Activated naive CD8-positive, alpha-beta T cell treated with anti-CD3 and anti-CD28 coated beads, Interleukin-2, amount 50 U/mL, for 24 hours (primary cell): ENCODE measurements at regions not wholly inside any gene's neighbourhood (a gene's known extent, or its start where the extent isn't known, plus 50 kb on each side); places are given as distances from the start of the nearest gene placed in this dataset.
"Not testable (repeated sequence)": the region's sequence is repeated elsewhere in the genome, so short reads cannot be mapped to it uniquely, and the experiment has no call there.

Experiments
- ATAC-seq: fragments of 150-1000 bp; cut with Tn5 transposase; one replicate; pipeline ENCODE4 v1.10.0; 2021
- DNase-seq: peaks from one replicate; pipeline ENCODE4 v3.0.0; 2021
- H3K27ac Mint-ChIP-seq: one replicate; pipeline ENCODE4 v1.8.0; 2021; ENCODE audit warnings: mild to moderate bottlenecking, mixed read lengths
- H3K27me3 Mint-ChIP-seq: one replicate; pipeline ENCODE4 v1.8.0; 2021; ENCODE audit warnings: mixed read lengths
- H3K36me3 Mint-ChIP-seq: one replicate; pipeline ENCODE4 v1.8.0; 2021; ENCODE audit warnings: low read depth, mixed read lengths
- H3K4me1 Mint-ChIP-seq: one replicate; pipeline ENCODE4 v1.8.0; 2021; ENCODE audit warnings: mixed read lengths
- H3K4me3 Mint-ChIP-seq: one replicate; pipeline ENCODE4 v1.8.0; 2021; ENCODE audit warnings: mild to moderate bottlenecking, moderate library complexity, mixed read lengths
- H3K9me3 Mint-ChIP-seq: one replicate; pipeline ENCODE4 v1.8.0; 2021; ENCODE audit warnings: mixed read lengths

GRCh38 chrX:5388087-5388486 is 840.6 kb downstream of the NLGN4X start:
- Mint-ChIP-seq H3K27me3 (no peaks in the 10 kb centered on the region), H3K4me3 (no peak overlapping the region), H3K36me3 (no peaks in the 10 kb centered on the region), H3K4me1 (no peaks in the 10 kb centered on the region), H3K27ac (no peak overlapping the region), H3K9me3 (peaks cover 5% of the 10 kb centered on the region)
- DNase-seq (no peak), ATAC-seq (no peak)

GRCh38 chrX:5380426-5380825 is 848.2 kb downstream of the NLGN4X start:
- Mint-ChIP-seq H3K9me3 (no peaks in the 10 kb centered on the region), H3K4me3 (no peak overlapping the region), H3K4me1 (no peaks in the 10 kb centered on the region), H3K36me3 (no peaks in the 10 kb centered on the region), H3K27ac (no peak overlapping the region), H3K27me3 (no peaks in the 10 kb centered on the region)
- DNase-seq = no peak
- ATAC-seq = no peak

- DNase-seq (no peak), ATAC-seq (no peak)
- H3K9me3 Mint-ChIP-seq = peaks cover 5% of the 10 kb centered on the region
- H3K4me3 Mint-ChIP-seq = no peak overlapping the region
- no peaks in the 10 kb centered on the region for H3K36me3 Mint-ChIP-seq
- no peak overlapping the region for H3K27ac Mint-ChIP-seq
- H3K4me1 Mint-ChIP-seq = no peaks in the 10 kb centered on the region
- no peaks in the 10 kb centered on the region for H3K27me3 Mint-ChIP-seq
Observed at GRCh38 chrX:5341902-5342301, 886.8 kb downstream of the NLGN4X start.

DNA sequence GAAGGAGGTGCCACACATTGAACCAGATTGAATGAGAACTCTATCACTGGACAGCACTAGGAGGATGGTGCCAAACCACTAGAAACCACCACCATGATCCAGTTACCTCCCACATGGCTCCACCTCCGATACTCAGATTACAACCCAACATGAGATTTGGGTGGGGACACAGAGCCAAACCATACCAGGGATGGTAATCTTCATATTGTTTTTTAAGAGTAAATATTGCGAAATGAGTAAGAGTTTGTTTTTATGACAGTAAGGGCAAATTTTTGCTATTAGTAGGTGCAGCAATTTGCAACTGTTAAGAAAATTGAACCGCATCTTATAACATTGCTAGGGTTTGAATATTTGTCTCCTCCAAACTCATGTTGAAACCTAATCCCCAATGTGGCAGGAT is 891.5 kb downstream of the NLGN4X start:
- ATAC-seq = no peak
- no peaks in the 10 kb centered on the region for H3K4me1 Mint-ChIP-seq
- no peak for DNase-seq
- H3K4me3 Mint-ChIP-seq = no peak overlapping the region
- H3K9me3 Mint-ChIP-seq = no peaks in the 10 kb centered on the region
- H3K27me3 Mint-ChIP-seq = no peaks in the 10 kb centered on the region
- H3K27ac Mint-ChIP-seq = no peak overlapping the region
- H3K36me3 Mint-ChIP-seq = no peaks in the 10 kb centered on the region

GRCh38 chrX:5324546-5324945 is 904.1 kb downstream of the NLGN4X start:
- ATAC-seq (no peak), DNase-seq (no peak)
- Mint-ChIP-seq H3K4me3 (no peak overlapping the region), H3K4me1 (no peaks in the 10 kb centered on the region), H3K27ac (no peak overlapping the region), H3K9me3 (no peaks in the 10 kb centered on the region), H3K27me3 (no peaks in the 10 kb centered on the region), H3K36me3 (no peaks in the 10 kb centered on the region)

DNA sequence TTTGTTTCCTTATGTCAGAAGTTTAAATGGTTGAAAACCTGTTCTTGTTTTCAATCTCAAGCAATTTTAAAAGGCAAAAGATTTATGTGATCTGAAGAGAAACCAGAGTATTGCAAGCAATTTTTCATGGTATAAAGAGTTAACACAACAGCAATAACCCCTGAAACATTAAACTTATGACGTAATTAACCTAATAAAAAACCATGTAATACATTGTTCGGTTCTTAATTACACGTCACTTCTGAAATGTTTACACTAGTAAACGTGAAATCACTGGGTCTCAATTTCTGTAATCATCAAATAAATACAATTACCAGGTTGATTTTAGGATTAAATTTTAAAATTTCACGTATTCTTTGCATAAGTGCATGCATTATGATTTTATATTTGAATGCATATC is 914.5 kb downstream of the NLGN4X start:
- Mint-ChIP-seq H3K9me3 (no peaks in the 10 kb centered on the region), H3K36me3 (no peaks in the 10 kb centered on the region), H3K4me1 (no peaks in the 10 kb centered on the region), H3K27ac (no peak overlapping the region), H3K27me3 (no peaks in the 10 kb centered on the region), H3K4me3 (no peak overlapping the region)
- DNase-seq (no peak), ATAC-seq (no peak)

DNA sequence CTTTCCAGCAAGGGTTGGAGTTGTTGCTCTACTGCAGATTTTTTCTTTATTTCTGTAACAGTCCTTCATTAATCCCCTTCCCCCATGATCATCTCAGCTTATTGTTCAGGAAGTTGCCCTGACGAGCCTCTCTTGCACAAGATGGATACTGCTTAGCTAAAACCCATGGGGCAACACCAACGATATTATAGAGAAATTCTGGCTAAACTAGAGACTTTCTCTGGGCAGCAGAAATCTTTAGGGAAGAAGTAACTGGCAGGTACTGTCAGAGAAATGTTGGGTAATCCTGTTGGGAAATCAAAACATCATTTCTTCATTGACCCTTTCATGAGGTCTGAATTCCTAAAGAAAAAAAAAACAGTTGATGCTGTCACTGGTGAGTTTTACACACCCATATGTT is 921.3 kb downstream of the NLGN4X start:
- H3K9me3 Mint-ChIP-seq = no peaks in the 10 kb centered on the region
- no peaks in the 10 kb centered on the region for H3K4me1 Mint-ChIP-seq
- H3K36me3 Mint-ChIP-seq = no peaks in the 10 kb centered on the region
- no peak for DNase-seq
- no peaks in the 10 kb centered on the region for H3K27me3 Mint-ChIP-seq
- H3K27ac Mint-ChIP-seq = no peak overlapping the region
- ATAC-seq = no peak
- H3K4me3 Mint-ChIP-seq = no peak overlapping the region

- no peak for ATAC-seq
- DNase-seq = no peak
- Mint-ChIP-seq H3K27ac (no peak overlapping the region), H3K27me3 (no peaks in the 10 kb centered on the region), H3K4me1 (no peaks in the 10 kb centered on the region), H3K4me3 (no peak overlapping the region), H3K9me3 (no peaks in the 10 kb centered on the region), H3K36me3 (no peaks in the 10 kb centered on the region)
Observed at GRCh38 chrX:5306654-5307121, 922.0 kb downstream of the NLGN4X start.

DNA sequence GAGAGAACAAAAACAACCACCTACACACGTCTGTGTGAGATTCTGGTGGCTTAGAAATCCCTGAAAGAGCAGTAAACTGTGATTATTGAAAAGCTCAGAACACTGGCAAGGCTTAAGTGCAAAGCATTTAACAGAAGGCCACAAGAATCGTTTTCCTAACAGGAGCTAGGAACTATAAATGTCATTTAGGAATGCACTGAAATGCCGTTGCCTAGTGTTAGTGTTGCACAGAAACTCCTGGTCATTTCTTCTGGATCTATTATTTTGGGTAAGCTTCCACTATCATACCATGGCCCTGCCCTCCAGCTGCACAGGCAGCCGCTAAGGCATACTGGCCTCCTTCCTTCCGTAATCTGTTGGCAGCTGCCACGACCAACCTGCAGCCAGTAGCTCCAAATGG is 923.2 kb downstream of the NLGN4X start:
- Mint-ChIP-seq H3K27ac (no peak overlapping the region), H3K4me1 (no peaks in the 10 kb centered on the region)
- ATAC-seq = no peak

DNA sequence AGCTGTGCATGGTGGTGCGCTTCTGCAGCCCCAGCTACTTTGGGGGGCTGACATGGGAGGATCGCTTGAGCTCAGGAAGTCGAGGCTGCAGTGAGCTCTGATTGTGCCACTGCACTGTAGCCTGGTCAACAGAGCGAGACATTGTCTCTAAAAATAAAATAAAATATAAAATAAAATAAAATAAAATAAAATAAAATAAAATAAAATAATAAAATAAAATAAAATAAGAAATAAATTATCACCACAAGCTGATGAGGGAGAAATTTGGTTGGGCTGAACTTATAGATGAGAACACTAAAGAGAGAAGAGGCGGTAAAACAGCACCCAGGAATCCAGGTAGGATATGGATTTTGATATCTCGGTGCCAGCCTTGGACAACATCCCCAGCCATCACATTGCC is 933.7 kb downstream of the NLGN4X start:
- no peaks in the 10 kb centered on the region for H3K4me1 Mint-ChIP-seq

More for the DNA sequence above, 923.2 kb downstream of the NLGN4X start:
- Mint-ChIP-seq H3K27me3 (no peaks in the 10 kb centered on the region), H3K36me3 (no peaks in the 10 kb centered on the region), H3K4me3 (no peak overlapping the region), H3K9me3 (no peaks in the 10 kb centered on the region)
- DNase-seq = no peak

DNA sequence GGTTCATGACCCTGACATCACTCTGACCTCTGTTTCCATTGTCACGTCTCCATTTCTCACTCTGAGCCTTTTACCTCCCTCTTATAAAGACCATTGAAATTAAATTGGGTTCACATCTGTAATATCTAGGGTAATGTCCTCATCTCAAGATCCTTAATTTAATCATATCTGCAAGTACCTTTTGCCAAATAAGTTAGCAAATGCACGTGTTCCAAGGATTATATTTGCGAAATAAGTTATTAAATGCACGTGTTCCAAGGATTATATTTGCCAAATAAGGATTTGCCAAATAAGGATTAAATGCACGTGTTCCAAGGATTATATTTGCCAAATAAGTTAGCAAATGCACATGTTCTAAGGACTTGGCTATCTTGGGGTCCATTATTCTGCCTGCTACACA is 938.0 kb downstream of the NLGN4X start:
- no peaks in the 10 kb centered on the region for H3K27me3 Mint-ChIP-seq
- H3K9me3 Mint-ChIP-seq = peaks cover 8% of the 10 kb centered on the region
- no peak for DNase-seq

More for the DNA sequence above, 933.7 kb downstream of the NLGN4X start:
- DNase-seq = no peak
- no peaks in the 10 kb centered on the region for H3K27me3 Mint-ChIP-seq
- no peaks in the 10 kb centered on the region for H3K9me3 Mint-ChIP-seq
- no peaks in the 10 kb centered on the region for H3K36me3 Mint-ChIP-seq
- no peak overlapping the region for H3K4me3 Mint-ChIP-seq
- no peak for ATAC-seq
- H3K27ac Mint-ChIP-seq = no peak overlapping the region

GRCh38 chrX:5289949-5290348 is 938.7 kb downstream of the NLGN4X start:
- not testable (repeated sequence) for H3K36me3 Mint-ChIP-seq, H3K4me3 Mint-ChIP-seq, H3K9me3 Mint-ChIP-seq, ATAC-seq, H3K27ac Mint-ChIP-seq, H3K27me3 Mint-ChIP-seq, H3K4me1 Mint-ChIP-seq, DNase-seq

More for the DNA sequence above, 938.0 kb downstream of the NLGN4X start:
- H3K27ac Mint-ChIP-seq = no peak overlapping the region
- H3K4me3 Mint-ChIP-seq = no peak overlapping the region
- H3K4me1 Mint-ChIP-seq = no peaks in the 10 kb centered on the region
- no peak for ATAC-seq
- no peaks in the 10 kb centered on the region for H3K36me3 Mint-ChIP-seq

- DNase-seq = no peak
- H3K9me3 Mint-ChIP-seq = peaks cover 5% of the 10 kb centered on the region
- no peak for ATAC-seq
- H3K4me3 Mint-ChIP-seq = no peak overlapping the region
- no peak overlapping the region for H3K27ac Mint-ChIP-seq
- H3K4me1 Mint-ChIP-seq = no peaks in the 10 kb centered on the region
- no peaks in the 10 kb centered on the region for H3K27me3 Mint-ChIP-seq
- no peaks in the 10 kb centered on the region for H3K36me3 Mint-ChIP-seq
Observed at GRCh38 chrX:5278908-5279307, 949.8 kb downstream of the NLGN4X start.

DNA sequence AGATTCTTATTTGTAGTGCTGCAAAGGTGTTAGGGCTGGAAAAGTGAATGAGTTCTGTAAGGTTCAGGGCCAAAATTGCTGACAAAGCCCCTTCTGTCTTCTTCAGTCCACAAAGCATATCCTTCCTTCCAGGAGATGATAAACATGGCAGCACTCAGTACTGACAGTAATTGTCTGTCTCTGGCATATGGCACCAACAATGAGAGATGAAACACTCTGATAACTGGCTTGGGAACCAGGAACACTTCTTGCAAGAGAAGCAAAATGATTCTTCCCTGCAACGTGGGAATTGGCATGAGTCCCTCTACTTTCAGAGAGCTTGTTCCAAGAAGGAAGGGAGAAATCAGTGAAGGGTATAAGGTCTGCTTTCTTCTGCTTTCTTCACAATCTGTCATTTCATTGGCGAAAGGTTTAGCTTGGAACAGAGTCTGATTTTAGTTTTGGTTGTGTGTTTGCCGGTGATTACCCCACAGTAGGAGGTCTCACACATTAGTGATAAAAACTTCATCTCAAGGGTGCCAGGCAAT is 963.3 kb downstream of the NLGN4X start:
- no peak overlapping the region for H3K4me3 Mint-ChIP-seq
- no peaks in the 10 kb centered on the region for H3K9me3 Mint-ChIP-seq
- ATAC-seq (no peak), DNase-seq (no peak)
- H3K27me3 Mint-ChIP-seq = no peaks in the 10 kb centered on the region
- H3K27ac Mint-ChIP-seq = no peak overlapping the region
- no peaks in the 10 kb centered on the region for H3K4me1 Mint-ChIP-seq
- no peaks in the 10 kb centered on the region for H3K36me3 Mint-ChIP-seq

DNA sequence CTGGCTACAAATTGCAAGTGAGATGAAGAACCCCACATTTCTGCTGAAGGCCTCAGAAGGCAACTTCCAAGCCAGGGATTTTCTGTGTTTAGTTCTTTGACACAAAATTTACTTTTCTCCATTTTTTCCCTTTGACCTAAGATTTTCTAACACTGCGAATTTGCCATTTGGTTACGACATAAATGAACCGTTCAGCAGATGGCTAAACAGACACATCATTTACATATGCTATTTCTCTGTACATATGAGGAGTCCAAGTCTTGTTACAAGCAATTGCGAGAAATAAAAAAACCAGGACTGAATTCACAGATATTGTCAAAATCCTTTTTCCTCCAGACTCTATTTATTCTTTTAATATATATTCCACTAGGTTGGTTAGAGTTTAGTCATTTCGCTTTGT is 978.6 kb downstream of the NLGN4X start:
- ATAC-seq = no peak
- H3K9me3 Mint-ChIP-seq = no peaks in the 10 kb centered on the region
- no peak overlapping the region for H3K27ac Mint-ChIP-seq
- no peaks in the 10 kb centered on the region for H3K36me3 Mint-ChIP-seq
- H3K4me3 Mint-ChIP-seq = no peak overlapping the region
- DNase-seq = no peak
- H3K27me3 Mint-ChIP-seq = no peaks in the 10 kb centered on the region
- no peaks in the 10 kb centered on the region for H3K4me1 Mint-ChIP-seq

GRCh38 chrX:5242091-5242790 is 986.4 kb downstream of the NLGN4X start:
- no peaks in the 10 kb centered on the region for H3K4me1 Mint-ChIP-seq
- ATAC-seq (no peak), DNase-seq (no peak)
- H3K27ac Mint-ChIP-seq = no peak overlapping the region
- H3K36me3 Mint-ChIP-seq = no peaks in the 10 kb centered on the region
- H3K4me3 Mint-ChIP-seq = no peak overlapping the region
- peaks cover 7% of the 10 kb centered on the region for H3K9me3 Mint-ChIP-seq
- H3K27me3 Mint-ChIP-seq = no peaks in the 10 kb centered on the region
